K562 (cell line): ENCODE measurements at regions not wholly inside any gene's neighbourhood (a gene's known extent, or its start where the extent isn't known, plus 50 kb on each side); places are given as distances from the start of the nearest gene placed in this dataset.

ENCODE experiments used
- ATAC-seq: fragments of 200-7000 bp; cut with Tn5 transposase; 3 replicates; pipeline ENCODE4 v1.9.1; 2020; ENCODE audit warnings: moderate library complexity
- BruUV-seq: library from RNA; stranded (reverse); fragments of 400-500 nt; replicated peaks from 2 replicates; lab custom pipeline; 2021; lab: Mats Ljungman, UMichigan
- CTCF ChIA-PET: fragments of 300-600 bp; formaldehyde crosslinking; extraction: SDS; loops from one replicate; lab custom pipeline; 2021; ENCODE audit warnings: low intra/inter-chr PET ratio; lab: Yijun Ruan, JAX
- POLR2A ChIA-PET: fragments of 300-600, 350-650 bp; sonication (Branson Sonifier 250); formaldehyde crosslinking; extraction: SDS; loops from one replicate; lab custom pipeline; 2021; ENCODE audit warnings: antibody characterized with exemption, inconsistent platforms; lab: Yijun Ruan, JAX
- DNase-seq, 4 experiments: peaks; one replicate each; pipeline versions ENCODE4 v3.0.0 to v3.0.0-alpha.2; 2011 to 2018; ENCODE audit warnings: low spot score in 3 of 4, mixed read lengths in 3 of 4; ENCODE audit errors: extremely low read depth in 1 of 4
- FAIRE-seq: peaks from 2 replicates; lab custom pipeline; 2011; peaks lifted over from hg19 to GRCh38; lab: Jason Lieb, UNC
- H2AFZ ChIP-seq: 2 replicates; pipeline ENCODE4 v1.6.0; 2011; ENCODE audit warnings: low read depth, low read length, control low read depth, inconsistent platforms
- H3K27ac ChIP-seq: fragments of 200-600 bp; 3 replicates; pipeline ENCODE4 v1.8.0; 2011; ENCODE audit warnings: low read depth, mild to moderate bottlenecking, control low read depth, inconsistent platforms, low read length, moderate library complexity, mixed read lengths; ENCODE audit errors: extremely low read depth
- H3K27me3 ChIP-seq, 2 experiments: fragments of 300-600 bp in 1 of 2; 2 replicates in 1 of 2; 3 replicates in 1 of 2; pipeline versions ENCODE4 v1.6.0 to v1.8.0; 2011; ENCODE audit warnings: inconsistent platforms in 2 of 2, low read length in 2 of 2, mild to moderate bottlenecking in 1 of 2, mixed read lengths in 1 of 2, moderate library complexity in 1 of 2; ENCODE audit not compliant: control insufficient read depth in 2 of 2, insufficient read depth in 2 of 2
- H3K36me3 ChIP-seq: fragments of 300-600 bp; 3 replicates; pipeline ENCODE4 v1.8.0; 2011; ENCODE audit warnings: mild to moderate bottlenecking, low read length, inconsistent platforms; ENCODE audit not compliant: control insufficient read depth, insufficient read depth
- H3K4me1 ChIP-seq, 2 experiments: fragments of 200-600 bp in 1 of 2; replicated peaks in 1 of 2; 2 replicates in 1 of 2; 3 replicates in 1 of 2; pipeline versions ENCODE4 v1.5.1 to v1.8.0; 2011; ENCODE audit warnings: inconsistent platforms in 2 of 2, low read length in 2 of 2, mild to moderate bottlenecking in 1 of 2, mixed read lengths in 1 of 2, moderate library complexity in 1 of 2; ENCODE audit not compliant: control insufficient read depth in 2 of 2, insufficient read depth in 2 of 2
- H3K4me2 ChIP-seq: 2 replicates; pipeline ENCODE4 v1.6.1; 2011; ENCODE audit warnings: low read length, control low read depth, inconsistent platforms, mixed read lengths; ENCODE audit not compliant: insufficient read depth
- H3K4me3 ChIP-seq: fragments of 200-600 bp; sonication (generic), shearing (Covaris generic); 2 replicates; pipeline ENCODE4 v1.5.1; 2016; ENCODE audit warnings: control low read depth, inconsistent platforms
- H3K79me2 ChIP-seq: fragments of 200-600 bp; 3 replicates; pipeline ENCODE4 v1.8.0; 2011; ENCODE audit warnings: low read length, inconsistent platforms; ENCODE audit not compliant: control insufficient read depth, insufficient read depth
- H3K9ac ChIP-seq, 2 experiments: 2 replicates each; pipeline versions ENCODE4 v1.6.0 to v1.6.1; 2011; ENCODE audit warnings: low read depth in 2 of 2, low read length in 2 of 2, control low read depth in 1 of 2, inconsistent platforms in 1 of 2, mild to moderate bottlenecking in 1 of 2, mixed read lengths in 1 of 2; ENCODE audit not compliant: insufficient read depth in 1 of 2
- H3K9me1 ChIP-seq: one replicate; pipeline ENCODE4 v1.6.0; 2011; ENCODE audit warnings: inconsistent platforms, mild to moderate bottlenecking, low read length, moderate library complexity; ENCODE audit not compliant: control insufficient read depth, insufficient read depth
- H3K9me3 ChIP-seq: replicated peaks from 2 replicates; pipeline ENCODE4 v1.5.1; 2011; ENCODE audit warnings: low read depth, low read length, inconsistent platforms; ENCODE audit not compliant: control insufficient read depth, insufficient read depth
- H4K20me1 ChIP-seq: replicated peaks from 2 replicates; pipeline ENCODE4 v1.6.1; 2011; ENCODE audit warnings: low read length, inconsistent platforms, mixed read lengths; ENCODE audit not compliant: control insufficient read depth, insufficient read depth
- DIDO1 ChIP-seq: fragments of 450-650 bp; IDR thresholded peaks from 2 replicates; pipeline ENCODE4 v1.6.1; 2016; ENCODE audit warnings: low read depth, missing biosample characterization, missing genetic modification characterization
- KAT2B ChIP-seq: IDR thresholded peaks from one replicate; pipeline ENCODE4 v1.6.1; 2012; ENCODE audit warnings: low read depth, mild to moderate bottlenecking, control low read depth, inconsistent platforms, low read length, moderate library complexity
- RFX1 ChIP-seq: fragments of 450-650 bp; IDR thresholded peaks from 2 replicates; pipeline ENCODE4 v1.6.1; 2016; ENCODE audit warnings: mild to moderate bottlenecking, moderate library complexity
- SNRNP70 ChIP-seq: fragments of 200-400 bp; formaldehyde crosslinking; optimal IDR thresholded peaks from 2 replicates; pipeline ENCODE3; 2017; ENCODE audit warnings: low read depth, low read length
- TRIM28 ChIP-seq: fragments of 450-650 bp; IDR thresholded peaks from 2 replicates; pipeline ENCODE4 v1.6.1; 2017
- ZC3H11A ChIP-seq: IDR thresholded peaks from 2 replicates; pipeline ENCODE4 v1.6.1; 2012; ENCODE audit warnings: low read depth, low read length, improper control_type of control experiment
- WGBS: fragments of 100-300 bp; shearing (Covaris generic); methylation state at CpG from one replicate; pipeline ENCODE4 v1.1.6; 2016; ENCODE audit warnings: low coverage, mixed read lengths; ENCODE audit not compliant: insufficient coverage; ENCODE audit errors: missing lambda C conversion rate; 5-methylcytosine and 5-hydroxymethylcytosine counted together
- in situ Hi-C: fragments of 300-500 bp; cut with MboI; formaldehyde crosslinking; loops from 4 replicates; pipeline ENCODE4 v1.15.0; 2018; ENCODE audit warnings: inconsistent platforms, mixed read lengths
- intact Hi-C: fragments of 100-400 bp; cut with micrococcal nuclease; formaldehyde crosslinking; loops from 2 replicates; pipeline ENCODE4 v1.14.2; 2022
- TF ChIP-seq, protein P1 (sequence below): fragments of 450-650 bp; formaldehyde crosslinking; IDR thresholded peaks from 2 replicates; pipeline ENCODE4 v1.4.0; 2020; ENCODE audit warnings: mild to moderate bottlenecking
- TF ChIP-seq, protein P2 (sequence below), 2 experiments: fragments of 450-650 bp; IDR thresholded peaks; 2 replicates each; pipeline ENCODE4 v1.6.1; 2016

- Histone ChIP-seq H3K4me2 (no peak overlapping the region), H3K27me3 (no peaks in the 10 kb centered on the region), H3K4me1 (no peaks in the 10 kb centered on the region), H3K36me3 (no peaks in the 10 kb centered on the region), H2AFZ (no peak overlapping the region), H3K4me3 (no peak overlapping the region), H3K9me1 (no peaks in the 10 kb centered on the region), H3K27ac (no peak overlapping the region), H3K9ac (no peak overlapping the region), H4K20me1 (no peaks in the 10 kb centered on the region), H3K79me2 (no peaks in the 10 kb centered on the region), H3K9me3 (no peaks in the 10 kb centered on the region)
- no TSS peak for BruUV-seq
- 0% methylated on average over 2 of the region's 2 CpGs for WGBS
- DNase-seq (no peak), FAIRE-seq (no peak), ATAC-seq (no peak)
- TF ChIP-seq DIDO1 (tag) (no peak), RFX1 (no peak), ZC3H11A (no peak), KAT2B (no peak), SNRNP70 (no peak), TRIM28 (no peak)
- TF ChIP-seq, protein P1, sequence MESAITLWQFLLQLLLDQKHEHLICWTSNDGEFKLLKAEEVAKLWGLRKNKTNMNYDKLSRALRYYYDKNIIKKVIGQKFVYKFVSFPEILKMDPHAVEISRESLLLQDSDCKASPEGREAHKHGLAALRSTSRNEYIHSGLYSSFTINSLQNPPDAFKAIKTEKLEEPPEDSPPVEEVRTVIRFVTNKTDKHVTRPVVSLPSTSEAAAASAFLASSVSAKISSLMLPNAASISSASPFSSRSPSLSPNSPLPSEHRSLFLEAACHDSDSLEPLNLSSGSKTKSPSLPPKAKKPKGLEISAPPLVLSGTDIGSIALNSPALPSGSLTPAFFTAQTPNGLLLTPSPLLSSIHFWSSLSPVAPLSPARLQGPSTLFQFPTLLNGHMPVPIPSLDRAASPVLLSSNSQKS (CRISPR knock-in tag), result no peak
- TF ChIP-seq, protein P2, sequence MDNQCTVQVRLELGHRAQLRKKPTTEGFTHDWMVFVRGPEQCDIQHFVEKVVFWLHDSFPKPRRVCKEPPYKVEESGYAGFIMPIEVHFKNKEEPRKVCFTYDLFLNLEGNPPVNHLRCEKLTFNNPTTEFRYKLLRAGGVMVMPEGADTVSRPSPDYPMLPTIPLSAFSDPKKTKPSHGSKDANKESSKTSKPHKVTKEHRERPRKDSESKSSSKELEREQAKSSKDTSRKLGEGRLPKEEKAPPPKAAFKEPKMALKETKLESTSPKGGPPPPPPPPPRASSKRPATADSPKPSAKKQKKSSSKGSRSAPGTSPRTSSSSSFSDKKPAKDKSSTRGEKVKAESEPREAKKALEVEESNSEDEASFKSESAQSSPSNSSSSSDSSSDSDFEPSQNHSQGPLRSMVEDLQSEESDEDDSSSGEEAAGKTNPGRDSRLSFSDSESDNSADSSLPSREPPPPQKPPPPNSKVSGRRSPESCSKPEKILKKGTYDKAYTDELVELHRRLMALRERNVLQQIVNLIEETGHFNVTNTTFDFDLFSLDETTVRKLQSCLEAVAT (IDR thresholded peaks at IDR 0.05), result no peak
- intact Hi-C loops (no loop called here), in situ Hi-C loops (no loop called here)
- POLR2A ChIA-PET, result no interaction called here
- CTCF ChIA-PET, result no interaction called here
Measured at GRCh38 chr11:80538040-80538439, 1097.2 kb upstream of the TENM4 start.
